Prostate gland (tissue), 2 donors: ENCODE measurements at regions not wholly inside any gene's neighbourhood (a gene's known extent, or its start where the extent isn't known, plus 50 kb on each side); places are given as distances from the start of the nearest gene placed in this dataset.
"Not testable (repeated sequence)": the region's sequence is repeated elsewhere in the genome, so short reads cannot be mapped to it uniquely, and the experiment has no call there.

Experiments used
- DNase-seq: peaks from one replicate; pipeline ENCODE4 v3.0.0-alpha.2; 2019; ENCODE audit warnings: low spot score
- H3K27ac ChIP-seq, 2 donors: fragments of 200-600 bp; sonication (generic); 2 replicates each; pipeline ENCODE4 v1.5.1; 2017 to 2019
- H3K27me3 ChIP-seq: fragments of 200-600 bp; sonication (generic); replicated peaks from 2 replicates; pipeline ENCODE4 v1.5.1; 2019; ENCODE audit not compliant: insufficient read depth
- H3K36me3 ChIP-seq, 2 donors: fragments of 200-600 bp; sonication (generic); 1 replicate in 1 of 2; 2 replicates in 1 of 2; pipeline versions ENCODE4 v1.5.1 to v1.8.1; 2017 to 2019
- H3K4me1 ChIP-seq: fragments of 200-600 bp; sonication (generic); replicated peaks from 2 replicates; pipeline ENCODE4 v1.5.1; 2019
- H3K4me3 ChIP-seq, 2 donors: fragments of 200-600 bp; sonication (generic); 2 replicates each; pipeline ENCODE4 v1.5.1; 2017 to 2019
- H3K9me3 ChIP-seq: fragments of 200-600 bp; sonication (generic); 2 replicates; pipeline ENCODE4 v1.5.1; 2017
- POLR2A ChIP-seq: fragments of 450-650 bp; IDR thresholded peaks from one replicate; pipeline ENCODE4 v1.6.1; 2016; ENCODE audit warnings: antibody characterized with exemption, mild to moderate bottlenecking
- POLR2AphosphoS5 ChIP-seq: sonication (generic); formaldehyde crosslinking; IDR thresholded peaks from one replicate; pipeline ENCODE4 v1.6.1; 2017; ENCODE audit warnings: antibody characterized with exemption
- WGBS: methylation state at CpG from one replicate; pipeline ENCODE4 v1.1.5; 2018; 5-methylcytosine and 5-hydroxymethylcytosine counted together
- intact Hi-C: fragments of 100-400 bp; cut with DNase I; formaldehyde crosslinking; loops from one replicate; pipeline ENCODE4 v1.14.2; 2022
- TF ChIP-seq, protein P1 (sequence below), 4 experiments: fragments of 200-600 bp in 2 of 4; fragments of 450-650 bp in 2 of 4; sonication (generic) in 2 of 4; IDR thresholded peaks; 1 replicate in 3 of 4; 2 replicates in 1 of 4; pipeline ENCODE4 v1.5.1; 2016 to 2019; ENCODE audit warnings: antibody characterized with exemption in 4 of 4, mild to moderate bottlenecking in 2 of 4, moderate library complexity in 2 of 4

DNA sequence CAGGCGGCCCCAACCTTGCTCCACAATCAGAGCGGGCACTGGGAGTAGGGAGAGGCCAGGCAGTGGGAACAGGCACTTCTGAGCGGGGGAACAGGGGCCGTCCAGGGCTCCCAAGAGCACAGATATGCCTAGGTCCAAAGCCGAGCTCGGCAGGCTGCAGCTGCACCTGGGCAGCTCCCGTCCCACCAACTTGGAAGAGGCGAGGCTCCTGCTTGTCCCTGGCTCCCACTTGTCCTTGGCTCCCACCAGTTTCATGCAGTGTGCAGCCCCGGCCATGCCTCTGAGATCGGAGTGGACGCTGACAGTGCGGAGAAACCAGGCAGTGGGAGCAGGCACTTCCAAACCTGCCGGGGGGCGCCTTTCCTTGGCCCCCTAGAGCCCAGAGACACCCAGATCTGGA lies 84.0 kb upstream of the XAGE2 start:
- H3K27me3 ChIP-seq, result no peaks in the 10 kb centered on the region
- intact Hi-C loops, result no loop called here
- no peaks in the 10 kb centered on the region for H3K4me1 ChIP-seq
- H3K4me3 ChIP-seq, result no peak overlapping the region
- TF ChIP-seq, protein P1, sequence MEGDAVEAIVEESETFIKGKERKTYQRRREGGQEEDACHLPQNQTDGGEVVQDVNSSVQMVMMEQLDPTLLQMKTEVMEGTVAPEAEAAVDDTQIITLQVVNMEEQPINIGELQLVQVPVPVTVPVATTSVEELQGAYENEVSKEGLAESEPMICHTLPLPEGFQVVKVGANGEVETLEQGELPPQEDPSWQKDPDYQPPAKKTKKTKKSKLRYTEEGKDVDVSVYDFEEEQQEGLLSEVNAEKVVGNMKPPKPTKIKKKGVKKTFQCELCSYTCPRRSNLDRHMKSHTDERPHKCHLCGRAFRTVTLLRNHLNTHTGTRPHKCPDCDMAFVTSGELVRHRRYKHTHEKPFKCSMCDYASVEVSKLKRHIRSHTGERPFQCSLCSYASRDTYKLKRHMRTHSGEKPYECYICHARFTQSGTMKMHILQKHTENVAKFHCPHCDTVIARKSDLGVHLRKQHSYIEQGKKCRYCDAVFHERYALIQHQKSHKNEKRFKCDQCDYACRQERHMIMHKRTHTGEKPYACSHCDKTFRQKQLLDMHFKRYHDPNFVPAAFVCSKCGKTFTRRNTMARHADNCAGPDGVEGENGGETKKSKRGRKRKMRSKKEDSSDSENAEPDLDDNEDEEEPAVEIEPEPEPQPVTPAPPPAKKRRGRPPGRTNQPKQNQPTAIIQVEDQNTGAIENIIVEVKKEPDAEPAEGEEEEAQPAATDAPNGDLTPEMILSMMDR (IDR thresholded peaks at IDR 0.05), result no peak
- TF ChIP-seq POLR2AphosphoS5 (no peak), POLR2A (no peak)
- no peak overlapping the region for H3K27ac ChIP-seq
- no peak for DNase-seq
- no peaks in the 10 kb centered on the region for H3K9me3 ChIP-seq
- H3K36me3 ChIP-seq, result no peaks in the 10 kb centered on the region
- WGBS, result 92% methylated on average over 2 of the region's 14 CpGs

DNA sequence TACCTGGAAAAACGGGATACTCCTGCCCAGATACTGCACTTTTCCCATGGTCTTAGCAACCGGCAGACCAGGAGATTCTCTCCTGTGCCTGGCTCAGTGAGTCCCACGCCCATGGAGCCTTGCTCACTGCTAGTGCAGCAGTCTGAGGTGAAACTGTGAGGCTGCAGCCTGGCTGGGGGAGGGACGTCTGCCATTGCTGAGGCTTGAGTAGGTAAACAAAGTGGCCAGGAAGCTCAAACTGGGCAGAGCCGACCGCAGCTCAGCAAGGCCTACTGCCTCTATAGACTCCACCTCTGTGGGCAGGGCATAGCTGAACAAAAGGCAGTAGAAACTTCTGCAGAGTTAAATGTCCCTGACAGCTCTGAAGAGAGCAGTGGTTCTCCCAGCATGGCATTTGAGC lies 69.9 kb upstream of the XAGE2 start:
- WGBS, result 50% methylated on average over 4 of the region's 6 CpGs
- DNase-seq, H3K36me3 ChIP-seq, H3K4me1 ChIP-seq, intact Hi-C loops, H3K27me3 ChIP-seq, H3K27ac ChIP-seq, H3K4me3 ChIP-seq, H3K9me3 ChIP-seq: not testable (repeated sequence)

GRCh38 chrX:52308532-52308931 lies 60.3 kb upstream of the XAGE2 start:
- H3K27me3 ChIP-seq, H3K27ac ChIP-seq, H3K9me3 ChIP-seq, H3K4me1 ChIP-seq, H3K4me3 ChIP-seq, intact Hi-C loops, H3K36me3 ChIP-seq, DNase-seq: not testable (repeated sequence)
- 67% methylated on average over 1 of the region's 1 CpG for WGBS
